Activated CD8-positive, alpha-beta T cell treated with anti-CD3 and anti-CD28 coated beads for 36 hours (primary cell): ENCODE measurements at regions not wholly inside any gene's neighbourhood (a gene's known extent, or its start where the extent isn't known, plus 50 kb on each side); places are given as distances from the start of the nearest gene placed in this dataset.

Experiments
- ATAC-seq: fragments of 200-7000 bp; cut with Tn5 transposase; one replicate; pipeline ENCODE4 v1.10.0; 2021; ENCODE audit warnings: mild to moderate bottlenecking, moderate library complexity
- CTCF ChIA-PET: fragments of 350-600 bp; sonication (Branson Sonifier 250); formaldehyde crosslinking; loops from one replicate; lab custom pipeline; 2021; ENCODE audit warnings: antibody characterized with exemption; lab: Charles Lee
- POLR2A ChIA-PET: fragments of 350-600 bp; sonication (Branson Sonifier 250); formaldehyde crosslinking; loops from one replicate; lab custom pipeline; 2021; ENCODE audit warnings: antibody characterized with exemption; lab: Charles Lee
- DNase-seq: peaks from one replicate; pipeline ENCODE4 v3.0.0-alpha.2; 2020
- H3K27ac Mint-ChIP-seq: one replicate; pipeline ENCODE4 v1.8.0; 2021; ENCODE audit warnings: mild to moderate bottlenecking, mixed read lengths
- H3K27me3 Mint-ChIP-seq: one replicate; pipeline ENCODE4 v1.8.0; 2021; ENCODE audit warnings: mixed read lengths
- H3K36me3 Mint-ChIP-seq: one replicate; pipeline ENCODE4 v1.8.0; 2021; ENCODE audit warnings: low read depth, mixed read lengths
- H3K4me1 Mint-ChIP-seq: one replicate; pipeline ENCODE4 v1.8.0; 2021; ENCODE audit warnings: low read depth, mixed read lengths
- H3K4me3 Mint-ChIP-seq: one replicate; pipeline ENCODE4 v1.8.0; 2021; ENCODE audit warnings: mild to moderate bottlenecking, moderate library complexity, mixed read lengths
- H3K9me3 Mint-ChIP-seq: one replicate; pipeline ENCODE4 v1.8.0; 2021; ENCODE audit warnings: mixed read lengths
- CTCF ChIP-seq: fragments of 200-600 bp; IDR thresholded peaks from one replicate; pipeline ENCODE4 v1.8.0; 2022; ENCODE audit warnings: antibody characterized with exemption, mild to moderate bottlenecking
- intact Hi-C: fragments of 100-400 bp; cut with micrococcal nuclease; formaldehyde crosslinking; loops from one replicate; pipeline ENCODE4 v1.10.0; 2022

GRCh38 chr6:113402544-113402943 is 454.6 kb upstream of the MARCKS start:
- no peak overlapping the region for H3K27ac Mint-ChIP-seq
- DNase-seq = no peak
- H3K36me3 Mint-ChIP-seq = no peaks in the 10 kb centered on the region
- no peak for TF ChIP-seq CTCF
- H3K4me3 Mint-ChIP-seq = no peak overlapping the region
- intact Hi-C loops = no loop called here
- ChIA-PET CTCF (no interaction called here), POLR2A (interaction anchor here (0.7 kb wide), 1 partner anchor 851 kb away, joined by 3 read pairs; no protein-coding TSS in a partner anchor)
- H3K27me3 Mint-ChIP-seq = no peaks in the 10 kb centered on the region
- no peaks in the 10 kb centered on the region for H3K9me3 Mint-ChIP-seq
- H3K4me1 Mint-ChIP-seq = no peaks in the 10 kb centered on the region
- ATAC-seq = no peak

DNA sequence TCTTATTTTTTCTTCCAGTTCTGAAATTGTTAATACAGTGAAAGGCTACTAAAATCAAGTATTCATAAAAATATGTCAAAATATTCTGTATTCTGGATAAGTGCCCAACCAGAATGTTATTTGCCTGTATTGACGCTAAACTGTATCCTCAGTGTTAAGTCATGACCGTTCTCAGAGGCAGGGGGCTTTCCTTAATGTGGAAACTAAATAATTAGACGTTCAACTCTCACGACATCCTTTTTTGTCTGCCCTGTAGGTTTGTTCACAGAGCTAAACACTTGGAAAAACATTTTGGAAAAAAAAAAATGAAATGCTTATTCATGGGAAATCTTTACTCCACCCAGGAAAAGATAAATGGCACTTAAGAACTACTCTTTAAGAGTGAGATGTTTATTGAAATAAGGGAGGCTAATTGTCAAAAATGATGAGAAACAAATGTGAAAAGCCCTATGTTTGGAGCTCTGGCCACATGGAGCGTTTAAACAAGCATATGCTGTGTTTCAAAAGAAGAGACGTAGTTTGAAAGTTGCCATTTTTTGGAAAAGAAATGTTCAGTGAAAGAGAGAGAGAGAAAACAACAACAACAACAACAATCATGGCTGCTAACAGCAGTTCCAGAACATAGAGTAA is 453.1 kb upstream of the MARCKS start:
- Mint-ChIP-seq H3K27ac (no peak overlapping the region), H3K4me3 (no peak overlapping the region), H3K36me3 (no peaks in the 10 kb centered on the region), H3K9me3 (no peaks in the 10 kb centered on the region), H3K27me3 (no peaks in the 10 kb centered on the region), H3K4me1 (no peaks in the 10 kb centered on the region)
- CTCF ChIA-PET = no interaction called here
- no peak for ATAC-seq
- POLR2A ChIA-PET = no interaction called here
- intact Hi-C loops = no loop called here
- TF ChIP-seq CTCF = no peak
- no peak for DNase-seq

DNA sequence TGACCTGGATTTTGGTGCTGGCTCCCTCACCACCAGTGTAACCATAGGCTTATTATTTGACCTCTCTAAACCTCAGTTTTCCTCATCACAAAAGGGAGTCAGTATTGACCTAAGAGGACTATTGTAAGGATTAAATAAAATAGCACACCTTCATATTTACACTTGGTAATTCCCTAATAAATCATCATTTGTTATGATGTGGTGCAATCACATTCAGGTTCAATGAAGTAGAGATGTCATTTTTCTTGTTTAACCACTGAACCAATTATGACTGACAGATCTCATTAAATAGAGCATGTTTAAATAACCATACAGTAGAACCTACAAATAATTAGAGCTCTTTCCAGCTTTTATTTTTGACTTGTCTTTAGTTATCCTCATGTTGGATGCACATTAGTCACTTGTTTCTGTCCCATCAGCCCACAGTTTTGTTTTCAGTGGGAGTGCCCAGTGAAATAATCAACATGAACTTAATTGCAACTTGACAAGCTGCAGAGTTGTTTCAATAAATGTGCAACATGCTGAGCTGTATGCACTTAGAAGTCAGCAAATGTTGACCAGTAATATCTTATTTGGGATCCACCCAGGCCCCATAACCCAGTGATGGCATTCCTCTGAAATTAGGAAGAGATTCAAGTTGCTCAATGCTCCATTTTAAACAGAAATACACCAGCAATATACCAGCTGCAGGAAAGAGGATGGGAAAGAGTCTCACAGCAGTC is 451.7 kb upstream of the MARCKS start:
- H3K27ac Mint-ChIP-seq = no peak overlapping the region
- TF ChIP-seq CTCF = no peak
- DNase-seq (no peak), ATAC-seq (no peak)
- H3K4me1 Mint-ChIP-seq = no peaks in the 10 kb centered on the region
- no peak overlapping the region for H3K4me3 Mint-ChIP-seq
- no peaks in the 10 kb centered on the region for H3K9me3 Mint-ChIP-seq
- intact Hi-C loops = no loop called here
- no peaks in the 10 kb centered on the region for H3K27me3 Mint-ChIP-seq
- H3K36me3 Mint-ChIP-seq = no peaks in the 10 kb centered on the region
- CTCF ChIA-PET = no interaction called here
- POLR2A ChIA-PET = no interaction called here

DNA sequence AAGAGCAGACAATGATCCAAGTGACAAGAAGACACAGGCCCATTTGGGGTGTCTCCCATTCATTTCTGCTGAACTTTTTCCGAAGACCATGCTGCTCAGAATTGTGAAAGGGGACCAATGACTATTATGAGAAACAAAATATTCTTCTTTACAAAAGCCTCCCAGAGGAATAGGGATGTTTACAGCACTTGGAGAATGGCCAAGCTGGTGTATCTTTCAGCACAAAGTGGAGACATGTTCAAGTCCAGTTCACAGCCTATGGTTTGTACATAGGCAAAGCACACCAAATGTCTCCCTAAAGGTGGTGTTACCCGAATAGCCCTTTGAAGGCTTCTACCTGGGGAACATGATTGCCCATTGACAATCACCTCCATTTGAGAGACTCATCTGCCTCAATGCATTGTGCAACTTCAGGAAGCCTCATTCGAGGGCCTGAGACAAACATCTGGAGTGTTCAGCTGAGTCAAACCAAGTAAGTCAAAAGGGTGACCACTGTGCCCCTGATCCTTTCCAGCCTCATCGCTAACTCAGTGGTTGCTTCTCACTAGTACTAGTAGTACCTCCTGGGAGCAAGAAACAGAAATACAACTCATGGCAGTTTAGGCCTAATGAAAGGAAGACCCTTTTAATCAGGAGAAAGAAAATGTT is 451.0 kb upstream of the MARCKS start:
- ChIA-PET CTCF (no interaction called here), POLR2A (no interaction called here)
- H3K4me1 Mint-ChIP-seq = no peaks in the 10 kb centered on the region
- DNase-seq = no peak
- ATAC-seq = no peak
- H3K4me3 Mint-ChIP-seq = no peak overlapping the region
- H3K36me3 Mint-ChIP-seq = no peaks in the 10 kb centered on the region
- no peaks in the 10 kb centered on the region for H3K27me3 Mint-ChIP-seq
- no peaks in the 10 kb centered on the region for H3K9me3 Mint-ChIP-seq
- no peak for TF ChIP-seq CTCF
- no peak overlapping the region for H3K27ac Mint-ChIP-seq
- intact Hi-C loops = no loop called here

DNA sequence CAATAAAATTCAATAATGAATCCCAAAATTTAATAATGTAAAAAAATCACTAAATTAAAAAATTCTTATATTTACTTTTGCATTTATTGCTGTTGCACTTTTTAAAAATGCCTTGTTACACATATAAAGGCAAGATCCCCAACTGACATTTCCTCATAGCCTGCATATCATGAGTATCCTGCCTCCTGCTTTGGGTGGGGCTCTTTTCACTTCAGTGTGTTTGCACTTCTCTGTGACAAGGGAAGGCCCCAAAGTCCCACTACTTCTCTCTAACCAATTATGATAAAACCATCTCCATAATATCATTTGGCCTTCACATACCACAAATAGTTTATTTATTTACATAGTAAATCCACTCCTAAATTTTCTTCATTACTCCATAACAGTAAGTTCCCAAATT is 446.1 kb upstream of the MARCKS start:
- no peak overlapping the region for H3K4me3 Mint-ChIP-seq
- no peaks in the 10 kb centered on the region for H3K36me3 Mint-ChIP-seq
- no peak for TF ChIP-seq CTCF
- CTCF ChIA-PET = no interaction called here
- intact Hi-C loops = no loop called here
- no peak overlapping the region for H3K27ac Mint-ChIP-seq
- POLR2A ChIA-PET = no interaction called here
- H3K27me3 Mint-ChIP-seq = no peaks in the 10 kb centered on the region
- no peaks in the 10 kb centered on the region for H3K9me3 Mint-ChIP-seq
- H3K4me1 Mint-ChIP-seq = no peaks in the 10 kb centered on the region
- no peak for DNase-seq
- no peak for ATAC-seq
